Activated naive CD8-positive, alpha-beta T cell treated with anti-CD3 and anti-CD28 coated beads for 36 hours (primary cell): ENCODE measurements at regions not wholly inside any gene's neighbourhood (a gene's known extent, or its start where the extent isn't known, plus 50 kb on each side); places are given as distances from the start of the nearest gene placed in this dataset.

Source experiments
- DNase-seq: peaks from one replicate; pipeline ENCODE4 v3.0.0; 2021
- H3K27ac Mint-ChIP-seq: one replicate; pipeline ENCODE4 v1.8.0; 2022; ENCODE audit warnings: mild to moderate bottlenecking, moderate library complexity, mixed read lengths
- H3K27me3 Mint-ChIP-seq: one replicate; pipeline ENCODE4 v1.8.0; 2022; ENCODE audit warnings: mild to moderate bottlenecking, mixed read lengths
- H3K36me3 Mint-ChIP-seq: one replicate; pipeline ENCODE4 v1.8.0; 2021; ENCODE audit warnings: mild to moderate bottlenecking, mixed read lengths
- H3K4me1 Mint-ChIP-seq: one replicate; pipeline ENCODE4 v1.8.0; 2021; ENCODE audit warnings: mixed read lengths
- H3K4me3 Mint-ChIP-seq: one replicate; pipeline ENCODE4 v1.8.0; 2022; ENCODE audit warnings: mild to moderate bottlenecking, moderate library complexity, mixed read lengths
- H3K9me3 Mint-ChIP-seq: one replicate; pipeline ENCODE4 v1.8.0; 2022; ENCODE audit warnings: mixed read lengths

DNA sequence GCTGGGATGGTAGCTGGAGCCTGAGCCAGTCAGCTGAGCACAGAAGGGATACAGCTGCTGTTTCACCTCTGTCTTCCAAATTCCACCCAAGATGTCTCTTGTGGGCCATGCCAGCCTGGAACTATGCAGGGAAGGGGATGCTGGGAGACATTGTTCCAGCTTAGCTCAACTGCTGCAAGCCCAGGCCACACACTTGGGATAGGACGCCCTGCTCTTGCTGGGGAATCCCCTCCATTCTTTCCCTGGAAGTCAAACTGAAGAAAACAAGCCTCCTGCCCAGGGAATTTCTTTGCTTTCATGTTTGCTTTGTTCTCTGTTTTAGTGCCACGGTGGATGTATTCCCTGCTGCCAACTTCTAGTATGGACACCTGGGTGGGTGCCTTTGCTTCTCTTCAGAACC is 55.2 kb upstream of the CDK13 start:
- H3K27me3 Mint-ChIP-seq = peaks cover 7% of the 10 kb centered on the region
- DNase-seq = no peak
- no peak overlapping the region for H3K4me3 Mint-ChIP-seq
- no peaks in the 10 kb centered on the region for H3K4me1 Mint-ChIP-seq
- no peaks in the 10 kb centered on the region for H3K36me3 Mint-ChIP-seq
- H3K27ac Mint-ChIP-seq = no peak overlapping the region
- H3K9me3 Mint-ChIP-seq = no peaks in the 10 kb centered on the region

DNA sequence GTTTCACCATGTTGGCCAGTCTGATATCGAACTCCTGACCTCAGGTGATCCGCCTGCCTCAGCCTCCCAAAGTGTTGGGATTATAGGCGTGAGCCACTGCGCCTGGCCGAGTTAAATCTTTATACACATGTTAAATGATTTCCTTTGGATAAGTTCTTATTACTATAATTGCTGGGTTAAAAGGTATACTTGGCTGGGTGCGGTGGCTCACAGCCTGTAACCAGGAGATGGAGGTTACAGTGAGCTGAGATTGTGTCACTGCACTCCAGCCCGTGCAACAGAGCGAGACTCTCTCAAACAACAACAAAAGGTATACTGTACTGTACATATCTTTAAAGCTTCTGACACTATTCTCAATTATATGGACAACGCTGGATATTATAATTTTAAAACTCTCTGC is 53.2 kb upstream of the CDK13 start:
- Mint-ChIP-seq H3K9me3 (no peaks in the 10 kb centered on the region), H3K4me3 (no peak overlapping the region), H3K36me3 (no peaks in the 10 kb centered on the region), H3K27me3 (peaks cover 6% of the 10 kb centered on the region), H3K27ac (no peak overlapping the region), H3K4me1 (no peaks in the 10 kb centered on the region)
- no peak for DNase-seq

DNA sequence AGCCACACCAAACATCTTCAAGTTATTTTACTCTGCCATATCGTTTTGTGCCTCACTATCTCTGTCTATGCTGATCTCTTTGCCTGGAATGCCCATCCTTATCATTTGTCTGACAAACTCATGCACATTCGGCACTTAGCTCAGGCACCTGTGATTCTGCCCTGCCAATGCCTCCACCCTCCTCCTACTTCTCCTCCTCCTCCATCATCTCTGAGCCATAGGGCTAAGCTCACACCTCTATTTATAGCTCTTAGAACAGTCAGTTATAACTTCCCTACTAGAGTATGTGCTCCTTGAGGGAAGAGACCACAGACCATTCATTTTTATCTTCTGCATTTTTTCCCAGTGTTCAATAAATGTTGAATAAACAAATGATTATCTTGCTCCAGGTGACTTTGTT is 51.2 kb upstream of the CDK13 start:
- no peak overlapping the region for H3K4me3 Mint-ChIP-seq
- H3K36me3 Mint-ChIP-seq = no peaks in the 10 kb centered on the region
- no peaks in the 10 kb centered on the region for H3K27me3 Mint-ChIP-seq
- no peaks in the 10 kb centered on the region for H3K9me3 Mint-ChIP-seq
- H3K4me1 Mint-ChIP-seq = no peaks in the 10 kb centered on the region
- no peak overlapping the region for H3K27ac Mint-ChIP-seq
- DNase-seq = no peak
